ENCODE measurements at regions not wholly inside any gene's neighbourhood (a gene's known extent, or its start where the extent isn't known, plus 50 kb on each side); places are given as distances from the start of the nearest gene placed in this dataset.

DNA sequence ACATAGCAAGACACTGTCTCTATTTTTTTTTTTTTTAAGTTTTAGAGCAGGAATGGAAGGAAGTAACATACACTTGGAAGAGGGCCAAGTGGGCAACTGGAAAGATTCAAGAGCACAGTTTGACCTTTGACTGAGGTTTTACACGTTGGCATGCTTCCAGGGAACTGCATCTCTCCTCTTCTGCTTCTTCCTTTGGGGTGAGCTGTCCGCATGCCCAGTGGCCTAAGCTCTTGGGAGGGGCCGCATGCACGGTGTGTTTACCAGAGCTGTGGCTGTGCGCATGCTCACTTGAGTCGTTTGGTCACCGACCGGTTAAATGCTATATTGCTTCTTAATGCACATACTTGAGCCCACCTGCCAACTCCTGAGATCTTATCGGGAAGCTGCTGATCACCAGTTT is 727.7 kb downstream of the UQCRFS1 start:
- H3K4me3 ChIP-seq (replicated peaks; ENCODE audit: insufficient read depth, low read length): no peak overlapping the region
- no peak overlapping the region for H3K27ac ChIP-seq (replicated peaks)
- no peaks in the 10 kb centered on the region for H3K27me3 ChIP-seq (ENCODE audit: insufficient read depth, poor library complexity, severe bottlenecking)
- TF ChIP-seq SPI1 (IDR thresholded peaks at IDR 0.05; ENCODE audit: borderline replicate concordance, low read depth) (no peak), GABPA (IDR thresholded peaks at IDR 0.05; ENCODE audit: low read depth) (no peak), POLR2AphosphoS5 (IDR thresholded peaks at IDR 0.05; ENCODE audit: low read depth) (no peak; the same call in 1 of the 2 replicates)
- TF ChIP-seq, protein P1, sequence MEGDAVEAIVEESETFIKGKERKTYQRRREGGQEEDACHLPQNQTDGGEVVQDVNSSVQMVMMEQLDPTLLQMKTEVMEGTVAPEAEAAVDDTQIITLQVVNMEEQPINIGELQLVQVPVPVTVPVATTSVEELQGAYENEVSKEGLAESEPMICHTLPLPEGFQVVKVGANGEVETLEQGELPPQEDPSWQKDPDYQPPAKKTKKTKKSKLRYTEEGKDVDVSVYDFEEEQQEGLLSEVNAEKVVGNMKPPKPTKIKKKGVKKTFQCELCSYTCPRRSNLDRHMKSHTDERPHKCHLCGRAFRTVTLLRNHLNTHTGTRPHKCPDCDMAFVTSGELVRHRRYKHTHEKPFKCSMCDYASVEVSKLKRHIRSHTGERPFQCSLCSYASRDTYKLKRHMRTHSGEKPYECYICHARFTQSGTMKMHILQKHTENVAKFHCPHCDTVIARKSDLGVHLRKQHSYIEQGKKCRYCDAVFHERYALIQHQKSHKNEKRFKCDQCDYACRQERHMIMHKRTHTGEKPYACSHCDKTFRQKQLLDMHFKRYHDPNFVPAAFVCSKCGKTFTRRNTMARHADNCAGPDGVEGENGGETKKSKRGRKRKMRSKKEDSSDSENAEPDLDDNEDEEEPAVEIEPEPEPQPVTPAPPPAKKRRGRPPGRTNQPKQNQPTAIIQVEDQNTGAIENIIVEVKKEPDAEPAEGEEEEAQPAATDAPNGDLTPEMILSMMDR (IDR thresholded peaks at IDR 0.05; ENCODE audit: insufficient read depth, low read length): no peak
- TF ChIP-seq, protein P2, sequence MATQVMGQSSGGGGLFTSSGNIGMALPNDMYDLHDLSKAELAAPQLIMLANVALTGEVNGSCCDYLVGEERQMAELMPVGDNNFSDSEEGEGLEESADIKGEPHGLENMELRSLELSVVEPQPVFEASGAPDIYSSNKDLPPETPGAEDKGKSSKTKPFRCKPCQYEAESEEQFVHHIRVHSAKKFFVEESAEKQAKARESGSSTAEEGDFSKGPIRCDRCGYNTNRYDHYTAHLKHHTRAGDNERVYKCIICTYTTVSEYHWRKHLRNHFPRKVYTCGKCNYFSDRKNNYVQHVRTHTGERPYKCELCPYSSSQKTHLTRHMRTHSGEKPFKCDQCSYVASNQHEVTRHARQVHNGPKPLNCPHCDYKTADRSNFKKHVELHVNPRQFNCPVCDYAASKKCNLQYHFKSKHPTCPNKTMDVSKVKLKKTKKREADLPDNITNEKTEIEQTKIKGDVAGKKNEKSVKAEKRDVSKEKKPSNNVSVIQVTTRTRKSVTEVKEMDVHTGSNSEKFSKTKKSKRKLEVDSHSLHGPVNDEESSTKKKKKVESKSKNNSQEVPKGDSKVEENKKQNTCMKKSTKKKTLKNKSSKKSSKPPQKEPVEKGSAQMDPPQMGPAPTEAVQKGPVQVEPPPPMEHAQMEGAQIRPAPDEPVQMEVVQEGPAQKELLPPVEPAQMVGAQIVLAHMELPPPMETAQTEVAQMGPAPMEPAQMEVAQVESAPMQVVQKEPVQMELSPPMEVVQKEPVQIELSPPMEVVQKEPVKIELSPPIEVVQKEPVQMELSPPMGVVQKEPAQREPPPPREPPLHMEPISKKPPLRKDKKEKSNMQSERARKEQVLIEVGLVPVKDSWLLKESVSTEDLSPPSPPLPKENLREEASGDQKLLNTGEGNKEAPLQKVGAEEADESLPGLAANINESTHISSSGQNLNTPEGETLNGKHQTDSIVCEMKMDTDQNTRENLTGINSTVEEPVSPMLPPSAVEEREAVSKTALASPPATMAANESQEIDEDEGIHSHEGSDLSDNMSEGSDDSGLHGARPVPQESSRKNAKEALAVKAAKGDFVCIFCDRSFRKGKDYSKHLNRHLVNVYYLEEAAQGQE (IDR thresholded peaks at IDR 0.05; ENCODE audit: insufficient replicate concordance, low read depth): no peak
- DNase-seq (ENCODE audit: low read depth in 1 of 2, low spot score in 1 of 2): peak in 1 of 2 experiments; percentile 66

DNA sequence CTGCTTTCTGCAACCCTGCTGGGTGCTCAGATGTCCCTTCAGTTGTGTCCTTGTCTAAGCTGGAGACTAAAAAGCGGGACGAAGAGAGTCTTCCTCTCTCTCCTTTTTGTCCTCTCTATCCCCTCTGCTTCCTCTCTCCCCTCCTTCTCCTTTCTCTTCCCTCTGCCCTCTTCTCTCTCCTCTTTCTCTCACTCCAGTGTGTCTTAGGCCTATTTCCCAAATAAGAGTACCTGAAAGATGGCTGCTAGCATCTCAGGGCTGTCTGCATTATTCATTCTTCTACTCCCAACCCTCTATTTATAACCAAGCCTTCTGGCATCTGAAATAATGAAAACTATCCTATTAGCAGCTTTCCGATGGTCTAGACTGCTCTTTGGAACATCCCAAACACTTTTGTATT is 729.8 kb downstream of the UQCRFS1 start:
- Histone ChIP-seq H3K27me3 (ENCODE audit: insufficient read depth, poor library complexity, severe bottlenecking) (no peaks in the 10 kb centered on the region), H3K27ac (replicated peaks) (no peak overlapping the region), H3K4me3 (replicated peaks; ENCODE audit: insufficient read depth, low read length) (no peak overlapping the region)
- DNase-seq (ENCODE audit: low read depth in 1 of 2, low spot score in 1 of 2): no peak
- no peak for TF ChIP-seq POLR2AphosphoS5 (IDR thresholded peaks at IDR 0.05; ENCODE audit: low read depth)
- TF ChIP-seq GABPA (IDR thresholded peaks at IDR 0.05; ENCODE audit: low read depth): no peak

DNA sequence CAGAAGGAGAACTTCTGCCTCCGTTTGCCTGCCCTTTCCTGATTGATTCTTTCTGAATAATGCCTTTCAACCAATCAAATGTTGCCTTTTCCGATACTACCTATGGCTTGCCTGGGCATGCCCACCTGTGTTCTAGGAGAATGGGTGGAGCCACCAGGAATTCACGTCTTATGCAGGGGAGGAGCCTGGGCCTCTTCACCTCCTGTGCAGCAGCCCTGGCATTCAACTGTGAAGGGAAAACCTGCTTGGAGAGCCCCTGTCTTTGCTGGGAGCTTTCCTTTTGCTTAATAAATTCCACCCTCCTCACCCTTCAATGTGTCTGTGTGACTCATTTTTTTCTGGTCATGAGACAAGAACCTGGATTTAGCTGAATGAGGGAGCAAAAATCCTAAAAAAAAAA is 730.7 kb downstream of the UQCRFS1 start:
- H3K27me3 ChIP-seq (ENCODE audit: insufficient read depth, poor library complexity, severe bottlenecking): no peaks in the 10 kb centered on the region
- TF ChIP-seq GABPA (IDR thresholded peaks at IDR 0.05; ENCODE audit: low read depth) (no peak), SPI1 (IDR thresholded peaks at IDR 0.05; ENCODE audit: borderline replicate concordance, low read depth) (no peak), POLR2AphosphoS5 (IDR thresholded peaks at IDR 0.05; ENCODE audit: low read depth) (no peak)
- TF ChIP-seq, protein P2 (IDR thresholded peaks at IDR 0.05; ENCODE audit: insufficient replicate concordance, low read depth): no peak
- TF ChIP-seq, protein P1 (IDR thresholded peaks at IDR 0.05; ENCODE audit: insufficient read depth, low read length): no peak
- H3K4me3 ChIP-seq (replicated peaks; ENCODE audit: insufficient read depth, low read length): no peak overlapping the region
- H3K27ac ChIP-seq (replicated peaks): no peak overlapping the region
- no peak for DNase-seq (ENCODE audit: low read depth in 1 of 2, low spot score in 1 of 2)

DNA sequence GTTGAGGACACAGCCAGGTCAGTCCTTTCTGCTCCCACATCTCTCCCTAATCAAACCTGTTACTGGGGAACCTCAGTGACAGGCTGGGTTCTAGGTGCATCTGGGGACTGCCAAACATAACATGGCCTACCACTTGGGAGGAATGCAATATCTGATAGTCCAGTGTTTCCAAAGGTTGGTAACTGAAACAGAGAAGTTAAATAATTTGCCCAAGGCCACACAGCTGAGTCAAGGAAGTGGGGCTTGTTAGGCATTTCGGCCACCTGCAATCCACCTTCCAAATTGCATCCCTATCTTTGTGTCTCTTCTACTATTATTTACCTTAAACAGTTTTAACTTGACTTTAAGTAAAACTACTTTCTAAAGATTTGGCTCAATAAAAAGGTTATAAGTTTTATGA is 731.3 kb downstream of the UQCRFS1 start:
- no peak for DNase-seq (ENCODE audit: low read depth in 1 of 2, low spot score in 1 of 2)
- TF ChIP-seq POLR2AphosphoS5 (IDR thresholded peaks at IDR 0.05; ENCODE audit: low read depth) (no peak), GABPA (IDR thresholded peaks at IDR 0.05; ENCODE audit: low read depth) (no peak)
- TF ChIP-seq, protein P1 (IDR thresholded peaks at IDR 0.05; ENCODE audit: insufficient read depth, low read length): no peak
- TF ChIP-seq, protein P2 (IDR thresholded peaks at IDR 0.05; ENCODE audit: insufficient replicate concordance, low read depth): no peak
- Histone ChIP-seq H3K27ac (replicated peaks) (no peak overlapping the region), H3K27me3 (ENCODE audit: insufficient read depth, poor library complexity, severe bottlenecking) (no peaks in the 10 kb centered on the region), H3K4me3 (replicated peaks; ENCODE audit: insufficient read depth, low read length) (no peak overlapping the region)
